Keratinocyte (primary cell): ENCODE measurements at regions not wholly inside any gene's neighbourhood (a gene's known extent, or its start where the extent isn't known, plus 50 kb on each side); places are given as distances from the start of the nearest gene placed in this dataset.
"Not testable (repeated sequence)": the region's sequence is repeated elsewhere in the genome, so short reads cannot be mapped to it uniquely, and the experiment has no call there.

Source experiments
- DNase-seq: peaks from one replicate; pipeline ENCODE4 v3.0.0-alpha.2; 2011; ENCODE audit warnings: low read depth, missing footprints, low spot score
- FAIRE-seq: peaks from 2 replicates; lab custom pipeline; 2011; peaks lifted over from hg19 to GRCh38; lab: Jason Lieb, UNC
- H2AFZ ChIP-seq: 2 replicates; pipeline ENCODE4 v1.6.0; 2012; ENCODE audit warnings: low read length, control low read depth, inconsistent platforms; ENCODE audit not compliant: control insufficient read depth
- H3K27ac ChIP-seq: 2 replicates; pipeline ENCODE4 v1.5.1; 2011; ENCODE audit warnings: low read length; ENCODE audit not compliant: control insufficient read depth, insufficient read depth
- H3K27me3 ChIP-seq: 3 replicates; pipeline ENCODE4 v1.6.0; 2011; ENCODE audit warnings: low read length; ENCODE audit not compliant: control insufficient read depth, insufficient read depth; ENCODE audit errors: extremely low read depth
- H3K36me3 ChIP-seq, 2 experiments: 2 replicates in 1 of 2; 3 replicates in 1 of 2; pipeline ENCODE4 v1.5.1; 2011; ENCODE audit warnings: low read length in 2 of 2, mild to moderate bottlenecking in 1 of 2; ENCODE audit not compliant: control insufficient read depth in 2 of 2, insufficient read depth in 2 of 2; ENCODE audit errors: extremely low read depth in 1 of 2
- H3K4me1 ChIP-seq: 3 replicates; pipeline ENCODE4 v1.5.1; 2011; ENCODE audit warnings: low read length; ENCODE audit not compliant: control insufficient read depth, insufficient read depth; ENCODE audit errors: extremely low read depth
- H3K4me2 ChIP-seq: 3 replicates; pipeline ENCODE4 v1.6.0; 2011; ENCODE audit warnings: low read depth, low read length; ENCODE audit not compliant: control insufficient read depth, insufficient read depth; ENCODE audit errors: extremely low read depth
- H3K4me3 ChIP-seq, 3 experiments: fragments of 200-600 bp in 1 of 3; sonication (generic) in 1 of 3; 2 replicates in 2 of 3; 3 replicates in 1 of 3; pipeline ENCODE4 v1.5.1; 2011 to 2016; ENCODE audit warnings: low read length in 3 of 3, mild to moderate bottlenecking in 3 of 3, control low read depth in 2 of 3, inconsistent platforms in 1 of 3, low read depth in 1 of 3, mixed read lengths in 1 of 3, mixed run types in 1 of 3, moderate library complexity in 1 of 3; ENCODE audit not compliant: control insufficient read depth in 2 of 3, insufficient read depth in 2 of 3; ENCODE audit errors: extremely low read depth in 1 of 3
- H3K79me2 ChIP-seq: 2 replicates; pipeline ENCODE4 v1.6.0; 2012; ENCODE audit warnings: low read length; ENCODE audit not compliant: control insufficient read depth, insufficient read depth
- H3K9ac ChIP-seq: 3 replicates; pipeline ENCODE4 v1.6.0; 2011; ENCODE audit warnings: low read length; ENCODE audit not compliant: control insufficient read depth, insufficient read depth; ENCODE audit errors: extremely low read depth
- H3K9me1 ChIP-seq: 3 replicates; pipeline ENCODE4 v1.6.0; 2011; ENCODE audit warnings: low read length; ENCODE audit not compliant: control insufficient read depth, insufficient read depth; ENCODE audit errors: extremely low read depth
- H3K9me3 ChIP-seq: 2 replicates; pipeline ENCODE4 v1.5.1; 2012; ENCODE audit warnings: low read depth, low read length; ENCODE audit not compliant: control insufficient read depth
- H4K20me1 ChIP-seq: 3 replicates; pipeline ENCODE4 v1.6.0; 2011; ENCODE audit warnings: low read length; ENCODE audit not compliant: control insufficient read depth, insufficient read depth; ENCODE audit errors: extremely low read depth
- EZH2 ChIP-seq: IDR thresholded peaks from one replicate; pipeline ENCODE4 v1.6.1; 2012; ENCODE audit warnings: inconsistent platforms, mild to moderate bottlenecking, low read length, moderate library complexity
- dilution Hi-C: fragments of 300-500 bp; cut with MboI; formaldehyde crosslinking; loops from one replicate; pipeline ENCODE4 v1.7.0; 2020; ENCODE audit warnings: low sequenced_read_pairs; ENCODE audit not compliant: extremely low pct_ligation_motif_present
- TF ChIP-seq, protein P1 (sequence below), 3 experiments: IDR thresholded peaks in 1 of 3; conservative IDR thresholded peaks in 1 of 3; optimal IDR thresholded peaks in 1 of 3; 2 replicates in 2 of 3; 3 replicates in 1 of 3; pipeline versions ENCODE3 to v1.5.1; 2011; ENCODE audit warnings: low read length in 3 of 3, mild to moderate bottlenecking in 3 of 3, moderate library complexity in 2 of 3, control low read depth in 1 of 3, inconsistent platforms in 1 of 3; ENCODE audit not compliant: insufficient read depth in 2 of 3; ENCODE audit errors: extremely low read depth in 1 of 3

GRCh38 chr21:15298306-15298705 lies 233.5 kb upstream of the NRIP1 start:
- Histone ChIP-seq H3K27ac (no peak overlapping the region), H3K9ac (no peak overlapping the region), H3K9me3 (no peaks in the 10 kb centered on the region), H3K36me3 (no peaks in the 10 kb centered on the region), H3K4me2 (no peak overlapping the region), H4K20me1 (no peaks in the 10 kb centered on the region), H3K27me3 (no peaks in the 10 kb centered on the region), H3K79me2 (no peaks in the 10 kb centered on the region), H2AFZ (no peak overlapping the region), H3K9me1 (no peaks in the 10 kb centered on the region), H3K4me3 (no peak overlapping the region), H3K4me1 (peaks cover 27% of the 10 kb centered on the region)
- no peak for DNase-seq
- dilution Hi-C loops: no loop called here
- TF ChIP-seq, protein P1, sequence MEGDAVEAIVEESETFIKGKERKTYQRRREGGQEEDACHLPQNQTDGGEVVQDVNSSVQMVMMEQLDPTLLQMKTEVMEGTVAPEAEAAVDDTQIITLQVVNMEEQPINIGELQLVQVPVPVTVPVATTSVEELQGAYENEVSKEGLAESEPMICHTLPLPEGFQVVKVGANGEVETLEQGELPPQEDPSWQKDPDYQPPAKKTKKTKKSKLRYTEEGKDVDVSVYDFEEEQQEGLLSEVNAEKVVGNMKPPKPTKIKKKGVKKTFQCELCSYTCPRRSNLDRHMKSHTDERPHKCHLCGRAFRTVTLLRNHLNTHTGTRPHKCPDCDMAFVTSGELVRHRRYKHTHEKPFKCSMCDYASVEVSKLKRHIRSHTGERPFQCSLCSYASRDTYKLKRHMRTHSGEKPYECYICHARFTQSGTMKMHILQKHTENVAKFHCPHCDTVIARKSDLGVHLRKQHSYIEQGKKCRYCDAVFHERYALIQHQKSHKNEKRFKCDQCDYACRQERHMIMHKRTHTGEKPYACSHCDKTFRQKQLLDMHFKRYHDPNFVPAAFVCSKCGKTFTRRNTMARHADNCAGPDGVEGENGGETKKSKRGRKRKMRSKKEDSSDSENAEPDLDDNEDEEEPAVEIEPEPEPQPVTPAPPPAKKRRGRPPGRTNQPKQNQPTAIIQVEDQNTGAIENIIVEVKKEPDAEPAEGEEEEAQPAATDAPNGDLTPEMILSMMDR (optimal IDR thresholded peaks at IDR 0.05 in 1 of 3, IDR thresholded peaks at IDR 0.05 in 1 of 3, conservative IDR thresholded peaks at IDR 0.05 in 1 of 3; ENCODE audit: extremely low read depth in 1 of 3, insufficient read depth in 2 of 3, low read length in 3 of 3): no peak
- TF ChIP-seq EZH2: no peak
- no peak for FAIRE-seq

GRCh38 chr21:15298755-15299154 lies 234.0 kb upstream of the NRIP1 start:
- H3K4me3 ChIP-seq, H3K9ac ChIP-seq, H3K9me3 ChIP-seq, FAIRE-seq, H3K27me3 ChIP-seq, H3K79me2 ChIP-seq, H3K4me2 ChIP-seq, dilution Hi-C loops, H3K9me1 ChIP-seq, H2AFZ ChIP-seq, H3K27ac ChIP-seq, H4K20me1 ChIP-seq, DNase-seq, H3K36me3 ChIP-seq: not testable (repeated sequence)
- peaks cover 22% of the 10 kb centered on the region for H3K4me1 ChIP-seq

GRCh38 chr21:15300131-15300530 lies 235.3 kb upstream of the NRIP1 start:
- DNase-seq (no peak), FAIRE-seq (no peak)
- H3K36me3 ChIP-seq: no peaks in the 10 kb centered on the region
- no peaks in the 10 kb centered on the region for H3K9me3 ChIP-seq
- H2AFZ ChIP-seq: peak overlapping the region; percentile 30
- no peaks in the 10 kb centered on the region for H4K20me1 ChIP-seq
- H3K9ac ChIP-seq: no peak overlapping the region
- peak overlapping the region; percentile 68 for H3K27ac ChIP-seq
- H3K27me3 ChIP-seq: no peaks in the 10 kb centered on the region
- TF ChIP-seq, protein P1 (optimal IDR thresholded peaks at IDR 0.05 in 1 of 3, IDR thresholded peaks at IDR 0.05 in 1 of 3, conservative IDR thresholded peaks at IDR 0.05 in 1 of 3; ENCODE audit: extremely low read depth in 1 of 3, insufficient read depth in 2 of 3, low read length in 3 of 3): no peak
- TF ChIP-seq EZH2: no peak
- H3K4me1 ChIP-seq: peaks cover 22% of the 10 kb centered on the region
- H3K4me2 ChIP-seq: no peak overlapping the region
- no peaks in the 10 kb centered on the region for H3K9me1 ChIP-seq
- H3K79me2 ChIP-seq: no peaks in the 10 kb centered on the region
- dilution Hi-C loops: no loop called here
- H3K4me3 ChIP-seq: no peak overlapping the region
